ENCODE measurements at regions not wholly inside any gene's neighbourhood (a gene's known extent, or its start where the extent isn't known, plus 50 kb on each side); places are given as distances from the start of the nearest gene placed in this dataset.
"Not testable (repeated sequence)": the region's sequence is repeated elsewhere in the genome, so short reads cannot be mapped to it uniquely, and the experiment has no call there.

GRCh38 chr5:175337680-175338079 is 106.3 kb downstream of the DRD1 start:
- H3K27me3 Mint-ChIP-seq: no peaks in the 10 kb centered on the region
- POLR2A ChIA-PET: no interaction called here
- CTCF ChIA-PET: no interaction called here
- H3K36me3 Mint-ChIP-seq (ENCODE audit: low read depth): no peaks in the 10 kb centered on the region
- H3K4me3 Mint-ChIP-seq: no peak overlapping the region
- no peaks in the 10 kb centered on the region for H3K4me1 Mint-ChIP-seq
- H3K9me3 Mint-ChIP-seq: no peaks in the 10 kb centered on the region
- H3K27ac Mint-ChIP-seq: no peak overlapping the region
- DNase-seq: no peak

GRCh38 chr5:175336781-175337180 is 107.2 kb downstream of the DRD1 start:
- no peak for DNase-seq
- Mint-ChIP-seq H3K9me3 (no peaks in the 10 kb centered on the region), H3K27ac (no peak overlapping the region), H3K36me3 (ENCODE audit: low read depth) (no peaks in the 10 kb centered on the region), H3K4me1 (no peaks in the 10 kb centered on the region), H3K4me3 (no peak overlapping the region), H3K27me3 (no peaks in the 10 kb centered on the region)
- POLR2A ChIA-PET: no interaction called here
- CTCF ChIA-PET: no interaction called here

- H3K4me1 Mint-ChIP-seq: no peaks in the 10 kb centered on the region
- CTCF ChIA-PET: interaction anchor here (0.7 to 1.1 kb wide), 2 partner anchors 10 to 45 kb away, joined by 3 read pairs; no protein-coding TSS in a partner anchor
- no peaks in the 10 kb centered on the region for H3K9me3 Mint-ChIP-seq
- no peaks in the 10 kb centered on the region for H3K36me3 Mint-ChIP-seq (ENCODE audit: low read depth)
- POLR2A ChIA-PET: no interaction called here
- no peak for DNase-seq
- no peak overlapping the region for H3K27ac Mint-ChIP-seq
- H3K27me3 Mint-ChIP-seq: no peaks in the 10 kb centered on the region
- no peak overlapping the region for H3K4me3 Mint-ChIP-seq
These were observed 108.3 kb downstream of the DRD1 start for GRCh38 chr5:175335691-175336090.

GRCh38 chr5:175331173-175332036 is 112.6 kb downstream of the DRD1 start:
- H3K4me1 Mint-ChIP-seq; H3K36me3 Mint-ChIP-seq (ENCODE audit: low read depth); H3K27ac Mint-ChIP-seq; H3K9me3 Mint-ChIP-seq; POLR2A ChIA-PET; H3K27me3 Mint-ChIP-seq; DNase-seq; CTCF ChIA-PET; H3K4me3 Mint-ChIP-seq: not testable (repeated sequence)

GRCh38 chr5:175329976-175330375 is 114.0 kb downstream of the DRD1 start:
- no peaks in the 10 kb centered on the region for H3K4me1 Mint-ChIP-seq
- H3K9me3 Mint-ChIP-seq: no peaks in the 10 kb centered on the region
- ChIA-PET POLR2A (no interaction called here), CTCF (interaction anchor here (0.6 kb wide), 1 partner anchor 249 kb away, joined by 3 read pairs; no protein-coding TSS in a partner anchor)
- no peaks in the 10 kb centered on the region for H3K36me3 Mint-ChIP-seq (ENCODE audit: low read depth)
- DNase-seq: no peak
- H3K27me3 Mint-ChIP-seq: no peaks in the 10 kb centered on the region
- H3K27ac Mint-ChIP-seq: no peak overlapping the region
- no peak overlapping the region for H3K4me3 Mint-ChIP-seq

GRCh38 chr5:175328687-175329086 is 115.3 kb downstream of the DRD1 start:
- H3K27ac Mint-ChIP-seq: no peak overlapping the region
- no peaks in the 10 kb centered on the region for H3K9me3 Mint-ChIP-seq
- CTCF ChIA-PET: no interaction called here
- no peaks in the 10 kb centered on the region for H3K4me1 Mint-ChIP-seq
- H3K27me3 Mint-ChIP-seq: no peaks in the 10 kb centered on the region
- POLR2A ChIA-PET: no interaction called here
- H3K36me3 Mint-ChIP-seq (ENCODE audit: low read depth): no peaks in the 10 kb centered on the region
- no peak overlapping the region for H3K4me3 Mint-ChIP-seq
- DNase-seq: no peak

GRCh38 chr5:175328176-175328575 is 115.8 kb downstream of the DRD1 start:
- H3K4me3 Mint-ChIP-seq: no peak overlapping the region
- H3K27ac Mint-ChIP-seq: no peak overlapping the region
- H3K9me3 Mint-ChIP-seq: no peaks in the 10 kb centered on the region
- H3K27me3 Mint-ChIP-seq: no peaks in the 10 kb centered on the region
- no peaks in the 10 kb centered on the region for H3K36me3 Mint-ChIP-seq (ENCODE audit: low read depth)
- no peaks in the 10 kb centered on the region for H3K4me1 Mint-ChIP-seq
- CTCF ChIA-PET: no interaction called here
- POLR2A ChIA-PET: no interaction called here
- no peak for DNase-seq

GRCh38 chr5:175325681-175326080 is 118.3 kb downstream of the DRD1 start:
- H3K27me3 Mint-ChIP-seq: no peaks in the 10 kb centered on the region
- no peak overlapping the region for H3K4me3 Mint-ChIP-seq
- ChIA-PET POLR2A (no interaction called here), CTCF (no interaction called here)
- no peaks in the 10 kb centered on the region for H3K9me3 Mint-ChIP-seq
- no peaks in the 10 kb centered on the region for H3K36me3 Mint-ChIP-seq (ENCODE audit: low read depth)
- DNase-seq: no peak
- no peak overlapping the region for H3K27ac Mint-ChIP-seq
- no peaks in the 10 kb centered on the region for H3K4me1 Mint-ChIP-seq

GRCh38 chr5:175321927-175322532 is 122.0 kb downstream of the DRD1 start:
- no peaks in the 10 kb centered on the region for H3K36me3 Mint-ChIP-seq (ENCODE audit: low read depth)
- H3K27me3 Mint-ChIP-seq: no peaks in the 10 kb centered on the region
- no peak overlapping the region for H3K4me3 Mint-ChIP-seq
- POLR2A ChIA-PET: no interaction called here
- no peak overlapping the region for H3K27ac Mint-ChIP-seq
- peak; percentile 64 for DNase-seq
- H3K9me3 Mint-ChIP-seq: no peaks in the 10 kb centered on the region
- H3K4me1 Mint-ChIP-seq: no peaks in the 10 kb centered on the region
- CTCF ChIA-PET: no interaction called here

- Mint-ChIP-seq H3K27me3 (peaks cover 2% of the 10 kb centered on the region), H3K4me1 (no peaks in the 10 kb centered on the region), H3K4me3 (no peak overlapping the region), H3K9me3 (no peaks in the 10 kb centered on the region), H3K27ac (no peak overlapping the region), H3K36me3 (ENCODE audit: low read depth) (no peaks in the 10 kb centered on the region)
- POLR2A ChIA-PET: no interaction called here
- DNase-seq: no peak
- CTCF ChIA-PET: no interaction called here
These were observed 124.8 kb downstream of the DRD1 start for GRCh38 chr5:175319199-175319598.

GRCh38 chr5:175317872-175318271 is 126.1 kb downstream of the DRD1 start:
- Mint-ChIP-seq H3K4me1 (no peaks in the 10 kb centered on the region), H3K27ac (no peak overlapping the region), H3K4me3 (no peak overlapping the region), H3K36me3 (ENCODE audit: low read depth) (no peaks in the 10 kb centered on the region), H3K9me3 (no peaks in the 10 kb centered on the region), H3K27me3 (peaks cover 2% of the 10 kb centered on the region)
- ChIA-PET CTCF (interaction anchor here (1.2 kb wide), 1 partner anchor 9 kb away, joined by 3 read pairs; no protein-coding TSS in a partner anchor), POLR2A (no interaction called here)
- no peak for DNase-seq

GRCh38 chr5:175309218-175309810 is 134.7 kb downstream of the DRD1 start:
- POLR2A ChIA-PET: no interaction called here
- no peak for DNase-seq
- Mint-ChIP-seq H3K9me3 (no peaks in the 10 kb centered on the region), H3K4me1 (no peaks in the 10 kb centered on the region), H3K36me3 (ENCODE audit: low read depth) (no peaks in the 10 kb centered on the region), H3K27me3 (no peaks in the 10 kb centered on the region), H3K27ac (no peak overlapping the region), H3K4me3 (no peak overlapping the region)
- CTCF ChIA-PET: no interaction called here

GRCh38 chr5:175308701-175309100 is 135.3 kb downstream of the DRD1 start:
- Mint-ChIP-seq H3K36me3 (ENCODE audit: low read depth) (no peaks in the 10 kb centered on the region), H3K4me1 (no peaks in the 10 kb centered on the region), H3K4me3 (no peak overlapping the region), H3K27me3 (no peaks in the 10 kb centered on the region), H3K27ac (no peak overlapping the region), H3K9me3 (no peaks in the 10 kb centered on the region)
- POLR2A ChIA-PET: no interaction called here
- DNase-seq: no peak
- CTCF ChIA-PET: no interaction called here

All from activated CD4-positive, alpha-beta T cell treated with anti-CD3 and anti-CD28 coated beads, Interleukin-2, amount 10 ng/mL, durations not matched to agents 7 days and 5 days (primary cell).